GM19452 (cell line): ENCODE measurements at regions not wholly inside any gene's neighbourhood (a gene's known extent, or its start where the extent isn't known, plus 50 kb on each side); places are given as distances from the start of the nearest gene placed in this dataset.

Source experiments
- ATAC-seq: cut with Tn5 transposase; IDR thresholded peaks from one replicate; pipeline ENCODE4 v1.9.1; 2021; ENCODE audit not compliant: unreplicated experiment

GRCh38 chr17:56737421-56738161 is 96.1 kb downstream of the C17orf67 start:
- ATAC-seq: no peak

DNA sequence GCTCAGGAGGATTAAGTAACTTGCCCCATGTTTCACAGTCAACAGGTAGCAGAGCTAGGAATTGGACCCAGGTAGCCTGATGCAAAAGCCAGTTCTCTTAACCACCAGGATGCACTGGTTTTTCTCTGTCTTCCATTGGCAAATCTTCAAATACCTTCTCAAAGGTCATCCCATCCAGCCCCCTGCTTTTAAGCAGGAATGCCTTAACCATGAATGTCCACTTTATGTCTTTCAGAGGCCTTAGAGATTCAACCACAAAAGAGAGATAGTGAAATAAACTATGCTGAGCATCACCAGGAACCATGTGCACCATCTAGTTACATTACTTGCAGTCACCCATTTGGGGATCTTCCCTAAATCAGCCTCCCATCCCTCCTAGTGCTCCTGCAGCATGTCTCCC is 94.3 kb downstream of the C17orf67 start:
- ATAC-seq: no peak

DNA sequence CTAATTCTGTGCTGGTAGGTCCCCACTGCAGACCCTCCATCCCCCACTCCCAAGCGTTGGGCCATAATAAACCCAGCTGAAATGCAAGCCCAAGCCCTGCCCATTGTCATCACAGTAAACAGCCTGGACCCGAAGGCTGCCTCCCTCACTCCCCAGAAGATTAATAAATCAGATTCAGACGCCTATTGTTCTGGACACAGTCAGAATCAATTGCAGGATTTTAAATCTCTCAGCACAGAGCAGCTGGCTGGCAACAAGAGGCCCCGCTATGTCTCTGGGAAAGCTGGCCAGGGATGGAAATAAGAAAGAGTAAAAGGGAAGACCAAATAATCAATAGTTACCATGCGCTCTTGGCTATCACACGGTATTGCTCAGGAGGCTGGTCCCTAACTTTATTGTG is 93.9 kb downstream of the C17orf67 start:
- ATAC-seq: no peak

DNA sequence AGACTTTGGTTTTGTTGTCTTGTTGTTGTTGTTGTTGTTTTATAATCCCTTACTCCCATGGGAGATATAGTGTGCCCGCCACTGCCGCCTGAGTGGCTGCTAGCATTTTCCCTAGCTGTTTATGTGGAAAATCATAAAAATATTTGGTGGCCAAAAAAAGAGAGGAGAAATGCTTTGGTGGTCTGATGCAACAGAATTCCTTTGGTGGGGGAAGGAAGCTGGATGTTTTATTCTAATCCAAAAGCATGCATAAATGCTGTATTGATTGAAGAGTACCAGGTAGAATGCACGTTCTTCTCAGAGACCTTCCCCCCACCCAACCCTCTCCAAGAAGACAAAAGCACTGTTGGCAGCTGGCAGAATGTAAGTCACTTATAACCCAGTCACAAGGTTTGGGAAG is 93.2 kb downstream of the C17orf67 start:
- no peak for ATAC-seq
